ENCODE measurements at regions not wholly inside any gene's neighbourhood (a gene's known extent, or its start where the extent isn't known, plus 50 kb on each side); places are given as distances from the start of the nearest gene placed in this dataset.
A peak's percentile ranks its signal among the peaks of the same experiment; 100 is the strongest.

GRCh38 chr13:79081942-79082341 lies 324.1 kb downstream of the RBM26 start:
- DNase-seq = no peak

DNA sequence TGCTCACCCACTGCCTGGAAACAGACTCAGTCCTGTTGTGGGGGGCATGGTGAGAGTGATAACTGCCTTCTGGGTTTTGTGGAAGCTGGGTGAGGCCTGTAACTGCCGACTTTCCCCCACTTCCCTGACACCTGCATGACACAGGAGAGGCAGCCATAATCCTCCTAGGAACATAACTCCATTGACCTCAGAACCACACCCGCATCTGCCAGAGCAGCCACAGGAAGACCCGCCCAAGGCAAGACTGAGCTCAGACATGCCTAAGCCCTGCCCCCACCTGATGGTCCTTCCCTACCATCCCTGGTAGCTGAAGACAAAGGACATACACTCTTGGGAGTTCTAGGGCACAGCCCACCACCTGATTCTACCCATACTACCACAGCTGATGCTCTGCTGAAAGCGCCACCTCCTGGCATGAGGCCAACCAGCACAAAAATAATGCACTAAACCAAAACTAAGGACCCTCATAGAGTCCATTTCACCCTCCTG lies 326.7 kb downstream of the RBM26 start:
- DNase-seq = peak; percentile 3

GRCh38 chr13:79075703-79076102 lies 330.4 kb downstream of the RBM26 start:
- DNase-seq = no peak

- no peak for DNase-seq
Observed at GRCh38 chr13:79070343-79070974, 335.6 kb downstream of the RBM26 start.

GRCh38 chr13:79062291-79062690 lies 343.8 kb downstream of the RBM26 start:
- DNase-seq = no peak

GRCh38 chr13:79060216-79060615 lies 345.8 kb downstream of the RBM26 start:
- DNase-seq = no peak

DNA sequence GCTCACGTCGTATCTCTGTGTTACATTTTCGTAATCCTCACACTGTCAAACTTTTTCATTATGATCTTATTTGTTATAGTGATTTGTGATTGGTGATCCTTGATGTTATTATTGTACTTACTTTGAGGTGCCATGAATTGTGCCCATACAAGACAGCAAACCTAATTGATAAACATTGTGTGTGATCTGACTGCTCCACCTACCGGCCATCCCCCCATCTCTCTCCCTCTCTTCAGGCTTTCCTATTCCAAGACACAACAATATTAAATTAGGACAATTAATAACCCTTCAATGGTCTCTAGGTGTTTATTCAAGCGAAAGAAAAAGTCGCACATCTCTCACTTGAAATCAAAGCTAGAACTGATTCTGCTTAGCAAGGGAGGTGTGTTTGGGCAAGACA lies 349.3 kb downstream of the RBM26 start:
- DNase-seq = no peak

- DNase-seq = no peak
Observed at GRCh38 chr13:79051472-79051871, 354.6 kb downstream of the RBM26 start.

DNA sequence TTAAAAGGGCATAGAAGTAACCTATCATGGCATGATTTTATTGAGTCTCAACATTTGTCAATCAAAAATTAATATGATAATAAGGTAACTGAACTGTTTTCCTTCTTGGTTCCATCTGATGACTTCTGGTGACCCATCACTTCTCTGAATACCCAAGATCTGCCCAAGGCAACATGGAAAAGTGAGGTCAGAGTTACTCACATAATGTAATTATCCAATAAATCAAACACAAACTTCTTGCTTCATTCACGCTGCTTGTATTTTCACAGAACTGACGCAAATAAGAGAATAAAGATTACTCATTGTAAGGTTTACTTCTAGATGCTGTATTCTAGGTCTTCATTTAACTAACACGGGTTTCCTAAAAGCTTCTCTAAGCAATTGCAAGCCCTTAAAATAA lies 361.6 kb downstream of the RBM26 start:
- no peak for DNase-seq

DNA sequence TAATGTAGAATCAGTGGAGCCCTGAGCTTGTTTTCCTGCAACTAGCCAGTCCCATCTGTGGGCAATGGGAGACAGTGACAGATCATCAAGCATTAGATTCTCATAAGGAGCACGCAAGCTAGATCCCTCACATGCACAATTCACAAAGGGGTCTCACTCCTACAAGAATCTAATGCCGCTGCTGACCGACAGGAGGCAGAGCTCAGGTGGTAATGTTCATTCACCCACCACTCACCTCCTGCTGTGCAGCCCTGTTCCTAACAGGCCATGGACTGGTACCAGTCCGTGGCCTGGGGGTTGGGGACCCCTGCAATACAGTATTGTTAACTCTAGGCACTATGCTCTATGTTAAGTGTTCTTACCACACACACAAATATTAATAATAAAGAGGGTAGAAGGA lies 362.8 kb downstream of the RBM26 start:
- DNase-seq = no peak

GRCh38 chr13:79037197-79037596 lies 368.9 kb downstream of the RBM26 start:
- DNase-seq = no peak

DNA sequence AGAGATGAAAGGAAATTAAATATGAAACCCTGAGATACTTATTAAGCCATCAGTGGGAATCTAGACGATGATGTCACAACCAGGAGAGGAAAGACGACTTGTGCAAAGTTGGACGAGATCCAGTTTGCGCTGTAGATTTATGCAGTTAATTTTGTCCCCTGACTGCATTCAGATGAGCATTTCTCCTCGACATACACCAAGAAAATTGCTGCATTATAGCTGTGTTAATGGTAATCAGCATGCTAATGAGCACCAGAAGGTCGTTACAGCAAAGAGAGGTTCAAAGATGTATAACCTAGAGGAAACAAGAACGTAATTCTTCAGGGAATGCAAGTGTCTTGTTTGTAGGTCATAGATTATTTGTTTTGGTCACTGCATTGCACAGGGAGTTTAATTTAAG lies 371.7 kb downstream of the RBM26 start:
- no peak for DNase-seq

DNA sequence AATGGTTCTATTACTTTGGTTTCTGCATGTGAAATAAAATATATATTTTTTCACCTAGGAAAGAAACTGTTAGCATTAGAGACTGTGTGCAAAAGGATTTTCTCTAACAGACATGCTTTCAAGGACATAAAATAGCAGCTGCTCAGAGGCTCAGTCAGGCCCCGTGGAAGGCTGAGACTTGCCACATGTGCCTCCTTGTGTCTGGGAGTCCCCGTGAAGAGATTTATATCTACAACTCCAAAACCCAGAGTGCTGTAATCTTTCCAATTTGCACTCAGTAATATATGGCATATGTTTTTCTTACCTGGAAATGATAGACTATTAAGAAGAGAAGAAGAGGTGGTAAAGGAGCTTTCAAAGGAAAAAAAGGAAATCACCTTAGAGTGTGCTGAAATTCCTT lies 371.6 kb upstream of the OBI1 start:
- no peak for DNase-seq

DNA sequence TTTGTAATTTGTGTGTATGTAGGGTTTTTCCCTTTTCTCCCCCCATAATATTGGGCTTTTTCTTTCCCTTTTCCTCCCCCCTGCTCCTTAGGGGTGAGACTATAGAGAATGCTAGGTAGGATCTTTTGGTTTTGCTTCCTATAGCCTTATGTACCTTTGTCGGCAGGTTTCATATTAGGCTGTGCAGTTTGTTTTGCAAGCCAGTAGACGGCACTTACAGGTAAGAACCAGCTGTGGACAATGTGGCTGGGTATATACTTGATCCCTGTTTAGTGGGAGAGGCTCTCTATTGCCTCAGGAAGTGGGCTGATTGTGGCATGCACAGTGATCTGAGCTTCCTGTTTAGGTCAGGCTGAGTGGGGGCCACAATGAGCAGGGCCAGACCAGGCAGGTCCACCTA lies 359.2 kb upstream of the OBI1 start:
- no peak for DNase-seq

GRCh38 chr13:79011179-79011578 lies 352.2 kb upstream of the OBI1 start:
- no peak for DNase-seq

DNA sequence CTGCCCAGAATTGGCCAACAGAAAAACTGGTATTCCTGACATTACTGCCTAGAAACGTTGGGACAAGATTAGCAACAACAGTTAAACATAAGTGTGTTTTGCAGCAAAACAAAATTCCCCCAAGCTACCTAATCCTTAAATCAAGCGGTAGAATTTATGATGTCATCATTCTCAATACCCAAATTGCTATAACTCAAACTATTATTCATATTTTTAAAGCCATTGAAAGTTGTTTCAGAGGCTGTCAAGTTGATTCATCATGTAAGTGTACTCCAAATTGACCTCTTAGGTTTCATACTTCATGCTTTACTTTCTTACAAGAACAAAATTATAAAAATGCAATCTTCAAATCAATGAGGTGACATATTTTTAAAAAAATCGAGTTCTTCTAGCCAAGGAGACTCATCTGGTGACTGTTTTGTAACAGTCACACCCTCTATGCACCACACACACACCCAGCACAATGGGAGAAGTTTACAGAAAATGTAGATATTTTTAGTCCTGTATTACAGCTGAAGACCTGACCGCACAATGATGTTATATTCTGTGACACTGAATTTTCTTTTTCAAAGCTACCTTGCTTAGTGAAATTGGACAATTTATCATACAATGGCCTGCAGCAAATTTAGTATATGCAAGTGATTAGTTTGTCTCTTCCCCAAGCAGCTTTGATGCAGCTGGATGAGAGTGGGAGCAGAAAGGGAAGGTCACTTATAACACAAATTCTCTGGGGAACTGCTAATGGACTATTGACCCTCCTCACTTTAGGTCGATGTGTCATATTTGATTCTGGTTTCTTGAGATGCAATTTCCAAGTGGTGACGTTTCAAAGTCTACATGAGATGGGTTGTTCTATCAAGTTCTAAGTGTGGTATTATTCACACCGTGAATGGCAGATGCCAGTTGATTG lies 345.3 kb upstream of the OBI1 start:
- no peak for DNase-seq

GRCh38 chr13:78999494-78999893 lies 340.5 kb upstream of the OBI1 start:
- DNase-seq = no peak

- DNase-seq = no peak
Observed at GRCh38 chr13:78998630-78999315, 339.8 kb upstream of the OBI1 start.

DNA sequence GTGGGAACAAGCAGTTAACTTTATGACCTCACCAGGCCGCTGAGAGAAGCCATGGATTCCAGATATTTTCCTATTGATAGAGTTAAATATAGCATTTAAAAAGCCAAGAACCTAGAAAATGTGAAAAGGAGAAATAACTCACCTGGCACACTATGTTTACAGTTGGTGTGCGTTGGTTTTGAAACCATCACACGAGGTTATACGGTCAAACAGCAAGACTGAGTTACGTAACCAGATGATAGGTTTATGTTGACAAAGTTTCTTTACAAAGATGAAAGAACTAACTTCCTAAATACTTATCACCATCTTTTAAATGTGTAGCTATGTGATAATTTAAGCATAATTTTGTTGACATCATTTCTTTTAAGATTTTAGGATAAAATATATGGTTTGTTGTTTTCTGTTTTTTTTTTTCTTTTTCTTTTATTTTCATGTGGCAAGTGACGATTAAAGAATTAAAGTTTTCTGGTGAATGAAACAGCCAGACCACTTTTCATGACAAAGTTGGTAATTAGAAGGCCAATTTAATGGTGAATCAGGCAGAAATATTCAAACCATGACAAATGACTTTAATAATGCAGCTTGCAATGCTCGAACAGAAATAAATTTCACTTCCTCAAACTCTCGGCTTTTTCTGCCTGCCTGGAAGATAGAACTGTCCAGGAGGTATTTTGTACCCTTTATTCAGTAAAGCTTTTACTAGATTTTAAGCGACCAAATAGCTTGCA lies 339.1 kb upstream of the OBI1 start:
- no peak for DNase-seq

DNA sequence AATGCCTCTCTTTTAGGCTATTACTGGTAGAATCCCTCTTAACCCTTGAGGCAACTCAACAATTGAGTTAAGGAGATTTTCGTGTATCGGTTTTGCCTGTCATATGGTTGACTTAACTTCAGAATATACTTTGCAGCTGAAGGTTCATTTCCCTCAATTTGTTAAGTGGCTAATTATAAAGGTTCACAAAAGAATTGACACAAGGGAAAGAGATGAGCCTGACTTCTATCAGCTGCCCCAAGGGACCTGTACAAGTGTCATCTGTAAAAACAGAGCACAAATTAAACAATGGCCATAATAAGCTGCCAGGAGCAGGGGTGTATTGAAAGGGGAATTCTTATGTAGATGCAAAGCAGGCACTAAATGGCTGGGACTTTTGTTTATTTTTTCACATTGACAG lies 334.8 kb upstream of the OBI1 start:
- DNase-seq = no peak

- DNase-seq = no peak
Observed at GRCh38 chr13:78981913-78982312, 323.0 kb upstream of the OBI1 start.

- no peak for DNase-seq
Observed at GRCh38 chr13:78979349-78979748, 320.4 kb upstream of the OBI1 start.

GRCh38 chr13:78978381-78978998 lies 319.5 kb upstream of the OBI1 start:
- DNase-seq = peak; percentile 84

Measured in hematopoietic multipotent progenitor cell treated with erythropoietin and hydrocortisone succinate and interleukin-3 and kit ligand, for 6 days (in vitro differentiated cells).